GM20000 (cell line): ENCODE measurements at regions not wholly inside any gene's neighbourhood (a gene's known extent, or its start where the extent isn't known, plus 50 kb on each side); places are given as distances from the start of the nearest gene placed in this dataset.

Experiments used
- DNase-seq: peaks from one replicate; pipeline ENCODE4 v3.0.0; 2012; ENCODE audit warnings: low spot score
- TF ChIP-seq, protein P1 (sequence below): IDR thresholded peaks from 2 replicates; pipeline ENCODE4 v1.5.1; 2012; ENCODE audit warnings: mild to moderate bottlenecking, control low read depth; ENCODE audit errors: extremely low read depth, missing control alignments

- no peak for DNase-seq
- TF ChIP-seq, protein P1, sequence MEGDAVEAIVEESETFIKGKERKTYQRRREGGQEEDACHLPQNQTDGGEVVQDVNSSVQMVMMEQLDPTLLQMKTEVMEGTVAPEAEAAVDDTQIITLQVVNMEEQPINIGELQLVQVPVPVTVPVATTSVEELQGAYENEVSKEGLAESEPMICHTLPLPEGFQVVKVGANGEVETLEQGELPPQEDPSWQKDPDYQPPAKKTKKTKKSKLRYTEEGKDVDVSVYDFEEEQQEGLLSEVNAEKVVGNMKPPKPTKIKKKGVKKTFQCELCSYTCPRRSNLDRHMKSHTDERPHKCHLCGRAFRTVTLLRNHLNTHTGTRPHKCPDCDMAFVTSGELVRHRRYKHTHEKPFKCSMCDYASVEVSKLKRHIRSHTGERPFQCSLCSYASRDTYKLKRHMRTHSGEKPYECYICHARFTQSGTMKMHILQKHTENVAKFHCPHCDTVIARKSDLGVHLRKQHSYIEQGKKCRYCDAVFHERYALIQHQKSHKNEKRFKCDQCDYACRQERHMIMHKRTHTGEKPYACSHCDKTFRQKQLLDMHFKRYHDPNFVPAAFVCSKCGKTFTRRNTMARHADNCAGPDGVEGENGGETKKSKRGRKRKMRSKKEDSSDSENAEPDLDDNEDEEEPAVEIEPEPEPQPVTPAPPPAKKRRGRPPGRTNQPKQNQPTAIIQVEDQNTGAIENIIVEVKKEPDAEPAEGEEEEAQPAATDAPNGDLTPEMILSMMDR: no peak
Observed at GRCh38 chr14:40268236-40268635, 836.0 kb upstream of the FBXO33 start.

- DNase-seq: no peak
- TF ChIP-seq, protein P1: no peak
Observed at GRCh38 chr14:40265096-40265495, 832.9 kb upstream of the FBXO33 start.

GRCh38 chr14:40252817-40253447, 820.7 kb upstream of the FBXO33 start:
- TF ChIP-seq, protein P1: no peak
- DNase-seq: no peak

GRCh38 chr14:40248671-40249070, 816.4 kb upstream of the FBXO33 start:
- DNase-seq: no peak
- TF ChIP-seq, protein P1: no peak

GRCh38 chr14:40240245-40240859, 808.1 kb upstream of the FBXO33 start:
- no peak for DNase-seq

GRCh38 chr14:40232302-40232701, 800.1 kb upstream of the FBXO33 start:
- no peak for DNase-seq
- TF ChIP-seq, protein P1: no peak

More at GRCh38 chr14:40240245-40240859, 808.1 kb upstream of the FBXO33 start:
- TF ChIP-seq, protein P1: no peak

DNA sequence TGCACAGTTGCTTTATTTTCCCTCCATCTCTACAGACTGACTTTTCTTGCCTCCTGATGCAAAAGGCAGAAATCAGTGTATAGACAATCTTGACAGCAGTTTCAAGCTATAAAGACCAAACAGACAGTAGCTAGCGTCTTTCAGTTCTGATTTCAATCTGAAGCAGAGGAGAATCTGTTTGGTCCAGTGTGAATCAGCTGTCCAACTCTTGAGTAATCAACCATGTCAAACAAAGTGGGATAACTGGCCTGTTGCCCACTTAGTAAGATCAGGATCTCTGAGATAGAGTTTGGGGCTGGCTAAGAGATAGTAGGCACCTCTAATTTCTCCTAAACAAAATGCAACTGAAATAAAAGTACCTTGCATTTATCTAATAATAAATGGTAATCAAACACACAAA, 797.4 kb upstream of the FBXO33 start:
- TF ChIP-seq, protein P1: no peak
- no peak for DNase-seq
